Small intestine (tissue), 7 donors: ENCODE measurements at regions not wholly inside any gene's neighbourhood (a gene's known extent, or its start where the extent isn't known, plus 50 kb on each side); places are given as distances from the start of the nearest gene placed in this dataset.
A peak's percentile ranks its signal among the peaks of the same experiment; 100 is the strongest.

Experiments used
- DNase-seq, 2 donors: peaks; one replicate each; pipeline versions ENCODE4 v3.0.0 to v3.0.0-alpha.2; 2013
- FAIRE-seq: peaks from 2 replicates; lab custom pipeline; 2012; peaks lifted over from hg19 to GRCh38; lab: Jason Lieb, UNC
- H3K27ac ChIP-seq, 3 donors: one replicate each; pipeline ENCODE4 v1.5.1; 2013; ENCODE audit warnings: low read length in 2 of 3, mild to moderate bottlenecking in 2 of 3, control low read depth in 1 of 3, inconsistent platforms in 1 of 3, low read depth in 1 of 3, moderate library complexity in 1 of 3
- H3K27me3 ChIP-seq, 3 donors: one replicate each; pipeline ENCODE4 v1.6.1; 2013; ENCODE audit warnings: low read length in 3 of 3, inconsistent platforms in 1 of 3; ENCODE audit not compliant: control insufficient read depth in 3 of 3, insufficient read depth in 3 of 3
- H3K36me3 ChIP-seq, 3 donors: one replicate each; pipeline ENCODE4 v1.6.1; 2013; ENCODE audit warnings: low read length in 3 of 3, inconsistent platforms in 1 of 3, low read depth in 1 of 3, mild to moderate bottlenecking in 1 of 3, moderate library complexity in 1 of 3; ENCODE audit not compliant: control insufficient read depth in 3 of 3, insufficient read depth in 2 of 3
- H3K4me1 ChIP-seq, 3 donors: one replicate each; pipeline ENCODE4 v1.6.1; 2013; ENCODE audit warnings: low read length in 2 of 3, inconsistent platforms in 1 of 3, low read depth in 1 of 3, mild to moderate bottlenecking in 1 of 3, moderate library complexity in 1 of 3; ENCODE audit not compliant: control insufficient read depth in 3 of 3, insufficient read depth in 2 of 3
- H3K4me3 ChIP-seq, 3 donors: one replicate each; pipeline ENCODE4 v1.5.1; 2013; ENCODE audit warnings: low read length in 3 of 3, control low read depth in 1 of 3, inconsistent platforms in 1 of 3, low read depth in 1 of 3, mild to moderate bottlenecking in 1 of 3, moderate library complexity in 1 of 3
- H3K9me3 ChIP-seq, 2 donors: one replicate each; pipeline ENCODE4 v1.6.1; 2013; ENCODE audit warnings: low read depth in 1 of 2, low read length in 1 of 2; ENCODE audit not compliant: control insufficient read depth in 2 of 2, insufficient read depth in 1 of 2
- WGBS, 3 donors: extraction: QIAGEN DNeasy Blood & Tissue Kit; methylation state at CpG; one replicate each; pipeline ENCODE4 v1.1.7; 2013; 5-methylcytosine and 5-hydroxymethylcytosine counted together
- donor health status: healthy with polysubstance abuse.
- donor health status: control.
- donor health status: control.
- donor health status: Bipolar disorder and iron deficiency.
- donor health status: healthy.

- 39 to 54% (median 43%) methylated on average over 3 of the region's 3 CpGs for WGBS, 3 donors
- Histone ChIP-seq H3K4me1 (no peaks in the 10 kb centered on the region), H3K36me3 (no peaks in the 10 kb centered on the region), H3K27ac (no peak overlapping the region), H3K27me3 (no peaks in the 10 kb centered on the region), H3K9me3 (no peaks in the 10 kb centered on the region), H3K4me3 (no peak overlapping the region)
- peak in 1 of 2 donors; percentile 39 for DNase-seq
- FAIRE-seq: no peak
Measured at GRCh38 chr6:119856136-119856535, 506.6 kb upstream of the MAN1A1 start.

- Histone ChIP-seq H3K36me3 (no peaks in the 10 kb centered on the region), H3K9me3 (no peaks in the 10 kb centered on the region), H3K4me1 (no peaks in the 10 kb centered on the region), H3K4me3 (no peak overlapping the region), H3K27ac (no peak overlapping the region), H3K27me3 (peaks cover 0 to 1% (median 0%) of the 10 kb centered on the region in 3 donors)
- WGBS, 3 donors: 60 to 74% (median 68%) methylated on average over 2 of the region's 2 CpGs
- DNase-seq (no peak), FAIRE-seq (no peak)
Measured at GRCh38 chr6:119848696-119849095, 499.1 kb upstream of the MAN1A1 start.

- Histone ChIP-seq H3K4me1 (no peaks in the 10 kb centered on the region), H3K36me3 (no peaks in the 10 kb centered on the region), H3K27me3 (peaks cover 0 to 3% (median 1%) of the 10 kb centered on the region in 3 donors), H3K4me3 (no peak overlapping the region), H3K9me3 (no peaks in the 10 kb centered on the region), H3K27ac (no peak overlapping the region)
- no peak for FAIRE-seq
- DNase-seq: no peak
- 5 to 43% (median 18%) methylated on average over 1 of the region's 1 CpG for WGBS, 3 donors
Measured at GRCh38 chr6:119845161-119845560, 495.6 kb upstream of the MAN1A1 start.

- no peaks in the 10 kb centered on the region for H3K4me1 ChIP-seq
- WGBS, 3 donors: 14 to 55% (median 40%) methylated on average over 2 of the region's 2 CpGs
- no peak for FAIRE-seq
- no peak overlapping the region for H3K4me3 ChIP-seq
- DNase-seq: no peak
- no peaks in the 10 kb centered on the region for H3K9me3 ChIP-seq
- H3K36me3 ChIP-seq: no peaks in the 10 kb centered on the region
- H3K27me3 ChIP-seq: peaks cover 0 to 3% (median 0%) of the 10 kb centered on the region in 3 donors
- H3K27ac ChIP-seq: no peak overlapping the region
Measured at GRCh38 chr6:119844387-119844786, 494.8 kb upstream of the MAN1A1 start.

- Histone ChIP-seq H3K27ac (no peak overlapping the region), H3K36me3 (no peaks in the 10 kb centered on the region), H3K9me3 (no peaks in the 10 kb centered on the region), H3K27me3 (peaks cover 0 to 3% (median 0%) of the 10 kb centered on the region in 3 donors), H3K4me3 (no peak overlapping the region), H3K4me1 (no peaks in the 10 kb centered on the region)
- DNase-seq: no peak
- no peak for FAIRE-seq
- WGBS, 3 donors: 59 to 91% (median 76%) methylated on average over 3 of the region's 3 CpGs
Measured at GRCh38 chr6:119842191-119842590, 492.6 kb upstream of the MAN1A1 start.

- 93 to 96% (median 93%) methylated on average over 2 of the region's 2 CpGs for WGBS, 3 donors
- no peak for FAIRE-seq
Measured at GRCh38 chr6:119838043-119838442, 488.5 kb upstream of the MAN1A1 start.

GRCh38 chr6:119834418-119834817 is 484.9 kb upstream of the MAN1A1 start:
- Histone ChIP-seq H3K27me3 (no peaks in the 10 kb centered on the region), H3K4me1 (no peaks in the 10 kb centered on the region), H3K4me3 (no peak overlapping the region), H3K36me3 (no peaks in the 10 kb centered on the region), H3K9me3 (no peaks in the 10 kb centered on the region), H3K27ac (no peak overlapping the region)
- no peak for DNase-seq
- no peak for FAIRE-seq

More at GRCh38 chr6:119838043-119838442, 488.5 kb upstream of the MAN1A1 start:
- Histone ChIP-seq H3K27ac (no peak overlapping the region), H3K9me3 (no peaks in the 10 kb centered on the region), H3K27me3 (peaks cover 0 to 3% (median 0%) of the 10 kb centered on the region in 3 donors), H3K36me3 (no peaks in the 10 kb centered on the region), H3K4me1 (no peaks in the 10 kb centered on the region), H3K4me3 (no peak overlapping the region)
- no peak for DNase-seq

- Histone ChIP-seq H3K36me3 (no peaks in the 10 kb centered on the region), H3K4me1 (no peaks in the 10 kb centered on the region), H3K4me3 (no peak overlapping the region), H3K27me3 (no peaks in the 10 kb centered on the region), H3K9me3 (no peaks in the 10 kb centered on the region), H3K27ac (no peak overlapping the region)
- 49 to 70% (median 50%) methylated on average over 1 of the region's 1 CpG for WGBS, 3 donors
- no peak for DNase-seq
- no peak for FAIRE-seq
Measured at GRCh38 chr6:119832411-119832810, 482.9 kb upstream of the MAN1A1 start.
